Lower leg skin (tissue), 4 donors: ENCODE measurements at regions not wholly inside any gene's neighbourhood (a gene's known extent, or its start where the extent isn't known, plus 50 kb on each side); places are given as distances from the start of the nearest gene placed in this dataset.

Experiments
- DNase-seq, 2 donors: peaks; one replicate each; pipeline ENCODE4 v3.0.0-alpha.2; 2019; ENCODE audit warnings: low spot score in 2 of 2
- H3K4me3 ChIP-seq: fragments of 200-600 bp; sonication (generic); 2 replicates; pipeline ENCODE4 v1.5.1; 2017; ENCODE audit warnings: mild to moderate bottlenecking, low read depth; ENCODE audit not compliant: poor library complexity, severe bottlenecking
- CTCF ChIP-seq, 3 donors: fragments of 450-650 bp; IDR thresholded peaks; one replicate each; pipeline ENCODE4 v1.5.1; 2016; ENCODE audit warnings: antibody characterized with exemption in 3 of 3, mild to moderate bottlenecking in 3 of 3, moderate library complexity in 2 of 3
- POLR2A ChIP-seq, 2 donors: fragments of 450-650 bp; IDR thresholded peaks; one replicate each; pipeline ENCODE4 v1.6.1; 2016 to 2017; ENCODE audit warnings: antibody characterized with exemption in 2 of 2, mild to moderate bottlenecking in 1 of 2, moderate library complexity in 1 of 2
- WGBS, 2 donors: methylation state at CpG; one replicate each; pipeline ENCODE4 v1.1.5; 2018; 5-methylcytosine and 5-hydroxymethylcytosine counted together
- intact Hi-C: fragments of 100-400 bp; cut with DNase I; formaldehyde crosslinking; loops from one replicate; pipeline ENCODE4 v1.15.0; 2023; ENCODE audit warnings: low total_unique reads

- intact Hi-C loops = no loop called here
- 73 to 77% methylated on average over 5 of the region's 5 CpGs for WGBS, 2 donors
- no peak for DNase-seq
- no peak overlapping the region for H3K4me3 ChIP-seq
- no peak for TF ChIP-seq CTCF (IDR thresholded peaks at IDR 0.05)
- TF ChIP-seq POLR2A (IDR thresholded peaks at IDR 0.05) = no peak
Observed at GRCh38 chr13:63690672-63691071, 2275.0 kb upstream of the PCDH20 start.

DNA sequence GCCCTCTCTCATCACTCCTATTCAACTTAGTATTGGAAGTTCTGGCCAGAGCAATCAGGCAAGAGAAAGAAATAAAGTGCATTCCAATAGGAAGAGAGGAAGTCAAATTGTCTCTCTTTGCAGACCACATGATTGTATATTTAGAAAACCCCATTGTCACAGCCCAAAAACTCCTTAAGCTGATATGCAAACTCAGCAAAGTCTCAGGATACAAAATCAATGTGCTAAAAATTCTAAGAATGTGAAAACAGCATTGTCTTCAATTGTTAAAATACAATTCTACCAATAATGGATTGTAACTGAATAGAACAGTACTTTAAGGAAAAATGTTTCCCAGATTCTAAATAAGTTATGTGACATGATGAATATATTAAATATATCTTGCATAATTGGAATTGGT is 2269.2 kb upstream of the PCDH20 start:
- intact Hi-C loops = no loop called here
- TF ChIP-seq POLR2A (IDR thresholded peaks at IDR 0.05) = no peak
- TF ChIP-seq CTCF (IDR thresholded peaks at IDR 0.05) = no peak
- H3K4me3 ChIP-seq = no peak overlapping the region
- no peak for DNase-seq

DNA sequence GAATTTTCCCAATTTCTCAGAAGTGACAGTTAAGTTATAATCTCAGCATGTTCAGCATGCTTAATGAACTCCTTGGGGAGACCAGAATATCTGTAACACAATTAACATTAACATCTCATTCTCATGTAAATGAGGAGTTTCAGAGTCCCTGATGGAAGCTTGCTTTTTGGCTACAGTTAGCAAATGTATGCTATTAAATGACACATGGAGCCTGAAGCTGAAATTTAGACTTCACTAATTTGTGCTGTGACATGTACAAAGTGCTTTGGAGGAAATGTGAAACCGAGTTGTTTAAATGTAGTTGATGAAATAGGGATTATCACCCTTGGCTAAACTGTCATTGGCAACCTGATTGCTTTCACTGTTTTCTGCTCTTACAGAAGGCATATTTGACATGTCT is 2265.1 kb upstream of the PCDH20 start:
- H3K4me3 ChIP-seq = no peak overlapping the region
- intact Hi-C loops = no loop called here
- DNase-seq = no peak
- no peak for TF ChIP-seq POLR2A (IDR thresholded peaks at IDR 0.05)
- TF ChIP-seq CTCF (IDR thresholded peaks at IDR 0.05) = no peak
- WGBS, 2 donors = 19 to 44% methylated on average over 1 of the region's 1 CpG

GRCh38 chr13:63671296-63671695 is 2255.6 kb upstream of the PCDH20 start:
- DNase-seq = no peak
- no peak overlapping the region for H3K4me3 ChIP-seq
- TF ChIP-seq CTCF (IDR thresholded peaks at IDR 0.05) = no peak
- no peak for TF ChIP-seq POLR2A (IDR thresholded peaks at IDR 0.05)
- intact Hi-C loops = no loop called here

DNA sequence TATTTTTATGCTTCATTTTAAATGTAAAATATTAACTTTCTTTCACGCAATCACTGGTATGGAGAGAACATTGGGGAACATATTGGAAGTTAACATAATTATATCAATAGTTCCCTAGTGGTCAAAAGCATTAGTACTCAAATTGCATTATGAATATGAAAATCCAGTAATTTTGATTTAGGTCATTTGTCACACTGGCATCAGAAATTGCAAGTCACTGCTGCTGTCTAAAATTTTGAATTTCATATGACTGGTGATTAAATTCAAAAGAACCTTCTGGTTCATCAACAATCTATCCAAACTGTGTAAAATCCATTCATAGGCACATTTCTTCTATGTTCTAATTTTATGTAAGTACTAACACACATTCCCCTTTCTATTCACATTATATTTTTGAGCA is 2235.7 kb upstream of the PCDH20 start:
- no peak for DNase-seq
- intact Hi-C loops = no loop called here
- TF ChIP-seq CTCF (IDR thresholded peaks at IDR 0.05) (no peak), POLR2A (IDR thresholded peaks at IDR 0.05) (no peak)
- no peak overlapping the region for H3K4me3 ChIP-seq
- 95% methylated on average over 1 of the region's 1 CpG for WGBS, 2 donors

DNA sequence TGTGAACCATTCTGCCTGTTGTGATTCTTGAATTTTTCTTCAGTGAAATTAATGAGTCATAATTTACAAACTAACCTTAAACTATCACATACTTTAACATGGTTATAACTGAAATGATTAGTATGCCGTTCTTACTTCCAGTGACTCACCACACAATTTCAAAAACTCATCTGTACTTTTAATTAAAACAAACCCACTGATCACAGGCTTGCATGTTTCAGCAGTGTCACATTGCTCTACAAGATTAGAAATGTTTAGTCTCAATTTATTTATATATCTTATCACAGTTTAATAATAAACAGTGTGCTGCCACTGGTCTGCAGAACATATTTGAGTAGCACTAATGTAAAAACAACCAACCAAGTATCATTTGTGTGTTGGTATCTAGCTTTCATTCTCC is 2227.9 kb upstream of the PCDH20 start:
- no peak for DNase-seq
- no peak overlapping the region for H3K4me3 ChIP-seq
- WGBS, 2 donors = 41 to 58% methylated on average over 1 of the region's 1 CpG
- intact Hi-C loops = no loop called here
- TF ChIP-seq POLR2A (IDR thresholded peaks at IDR 0.05) = no peak
- TF ChIP-seq CTCF (IDR thresholded peaks at IDR 0.05) = no peak
